Muscle of back (tissue), 3 donors: ENCODE measurements at regions not wholly inside any gene's neighbourhood (a gene's known extent, or its start where the extent isn't known, plus 50 kb on each side); places are given as distances from the start of the nearest gene placed in this dataset.

ENCODE experiments used
- DNase-seq, 3 donors: peaks; one replicate each; pipeline versions ENCODE4 v3.0.0 to v3.0.0-alpha.2; 2013

DNA sequence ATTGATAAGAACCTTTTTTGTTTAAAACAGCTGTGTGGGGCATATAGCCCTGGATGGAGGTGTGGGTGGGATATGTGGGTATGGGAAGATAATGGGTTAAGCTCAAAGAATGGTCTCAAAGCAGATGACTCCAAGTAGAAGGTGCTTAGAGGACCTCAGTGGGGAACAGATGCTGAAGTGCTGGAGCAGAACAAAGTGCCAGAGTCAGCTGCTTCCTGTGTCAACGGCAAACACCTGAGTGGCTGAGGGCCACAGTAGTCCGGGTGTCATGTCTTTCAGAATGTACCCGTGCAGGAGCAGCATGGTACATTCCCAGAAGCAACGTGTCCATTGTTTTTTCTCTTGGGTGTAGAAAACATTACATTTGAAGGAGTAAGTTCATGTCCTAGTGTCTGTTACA, 210.6 kb downstream of the CCNG2 start:
- DNase-seq, result no peak

GRCh38 chr4:77372375-77372774, 215.4 kb downstream of the CCNG2 start:
- DNase-seq, result no peak

DNA sequence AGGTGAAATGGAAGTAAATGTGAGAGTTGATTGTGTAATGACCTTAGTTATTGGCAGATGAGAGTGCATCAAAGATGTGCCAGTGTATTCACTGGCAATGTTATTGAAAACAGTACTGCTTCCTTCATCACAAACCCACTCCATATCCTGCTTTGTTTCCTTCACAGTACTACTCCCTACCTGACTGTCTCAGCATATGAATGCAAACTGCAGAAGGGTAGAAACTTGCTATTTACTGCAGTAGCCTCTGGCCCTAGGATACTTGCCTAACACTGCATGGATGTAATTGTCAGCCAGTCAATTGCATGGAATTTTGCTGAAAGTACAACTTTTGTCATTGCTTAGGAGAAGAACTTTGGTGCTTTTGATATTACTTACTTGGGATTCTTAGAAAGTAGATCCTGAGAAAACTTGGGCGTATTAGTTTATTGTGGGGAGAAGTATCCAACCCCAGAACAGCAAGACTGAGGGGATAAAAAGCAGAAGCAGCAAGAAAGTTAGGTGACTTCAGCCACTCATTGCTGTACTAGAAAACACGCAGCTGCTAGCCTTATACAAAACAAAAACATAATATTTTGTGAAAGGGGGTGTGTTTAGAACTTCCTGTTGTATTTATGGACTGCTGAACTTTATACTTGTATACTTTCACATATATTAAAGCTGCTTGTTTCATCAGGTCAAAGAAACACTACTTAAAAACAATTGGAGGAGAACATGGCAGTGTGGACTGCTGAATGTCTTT, 219.0 kb downstream of the CCNG2 start:
- DNase-seq, result no peak

- no peak for DNase-seq
Measured at GRCh38 chr4:77376788-77377460, 219.9 kb downstream of the CCNG2 start.

GRCh38 chr4:77384094-77384493, 221.5 kb upstream of the CXCL13 start:
- no peak for DNase-seq

- DNase-seq, result peak; percentile 62 to 85 (median 74)
Measured at GRCh38 chr4:77385124-77385969, 220.3 kb upstream of the CXCL13 start.

- no peak for DNase-seq
Measured at GRCh38 chr4:77393996-77394395, 211.6 kb upstream of the CXCL13 start.

- no peak for DNase-seq
Measured at GRCh38 chr4:77395481-77395880, 210.1 kb upstream of the CXCL13 start.

DNA sequence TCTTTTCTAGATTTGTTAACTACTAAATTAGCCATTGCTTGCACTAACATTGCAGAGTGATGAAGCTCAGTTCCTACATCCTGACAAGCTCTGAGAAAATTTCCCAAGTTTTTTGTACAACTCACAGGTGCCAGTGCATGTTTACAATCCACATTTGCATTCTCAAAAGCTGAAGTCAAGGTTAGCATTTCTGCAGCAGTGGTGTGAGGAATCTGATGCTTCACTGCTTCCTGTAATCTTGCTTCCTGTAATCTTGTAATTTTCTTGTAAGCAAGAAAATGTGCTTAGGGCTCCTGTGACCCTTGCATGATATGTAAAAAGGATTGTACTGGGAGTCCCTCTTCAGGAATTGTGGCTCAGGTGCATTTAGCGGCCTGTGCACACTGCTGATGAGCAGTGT, 207.4 kb upstream of the CXCL13 start:
- DNase-seq, result no peak

GRCh38 chr4:77399831-77400230, 205.8 kb upstream of the CXCL13 start:
- no peak for DNase-seq

DNA sequence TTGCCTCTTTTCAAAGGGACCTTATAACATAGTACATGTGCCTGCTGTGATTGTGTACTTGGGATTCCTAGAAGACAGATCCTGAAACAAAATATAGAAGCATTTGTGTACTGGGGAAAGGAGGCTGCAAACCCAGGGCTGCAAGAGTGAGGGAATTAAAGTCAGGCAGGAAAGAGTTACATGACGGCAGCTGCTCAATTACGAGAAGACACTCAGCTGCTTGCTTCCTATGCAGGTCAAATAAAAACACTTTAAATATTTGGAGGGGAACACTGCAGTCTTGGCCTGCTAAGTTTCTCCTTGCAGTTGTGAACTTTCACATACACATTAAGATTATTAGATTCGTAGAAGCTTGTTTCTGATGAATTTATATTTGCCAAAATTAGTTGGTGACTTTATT, 191.9 kb upstream of the CXCL13 start:
- DNase-seq, result peak in 2 of 3 donors; percentile 12 to 29

DNA sequence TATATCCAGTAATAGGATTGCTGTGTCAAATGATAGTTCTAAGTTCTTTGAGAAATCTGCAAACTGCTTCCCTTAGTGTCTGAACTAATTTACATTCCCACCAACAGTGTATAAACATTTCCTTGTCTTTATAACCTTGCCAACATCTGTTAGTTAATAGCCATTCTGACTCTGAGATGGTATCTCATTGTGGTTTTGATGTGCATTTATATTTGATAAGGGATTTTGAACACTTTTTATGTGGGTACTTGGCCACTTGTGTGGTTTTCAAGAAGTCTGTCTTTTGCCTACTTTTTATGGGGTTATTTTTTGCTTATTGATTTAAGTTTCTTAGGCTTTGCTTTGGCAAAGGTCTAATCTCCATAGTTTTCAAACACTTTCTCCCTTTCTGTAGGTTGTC, 189.9 kb upstream of the CXCL13 start:
- DNase-seq, result no peak

DNA sequence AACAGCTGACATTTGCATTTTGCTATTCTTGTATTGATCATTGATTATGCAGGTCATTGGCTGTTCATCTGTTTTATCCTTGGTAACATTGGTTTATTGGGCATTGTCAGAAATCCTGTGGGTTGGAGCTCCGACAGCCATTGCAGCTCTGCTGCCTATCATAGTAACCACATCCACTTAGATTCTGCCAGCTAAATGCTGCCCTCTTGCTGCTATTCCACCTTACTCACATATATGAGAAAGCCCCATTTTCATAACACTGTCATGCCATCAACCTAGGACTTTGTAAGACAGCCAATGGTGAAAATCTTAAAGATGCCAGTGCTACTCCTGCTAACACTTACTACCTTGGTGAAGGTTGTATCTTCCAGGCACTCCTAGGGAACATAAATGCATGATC, 187.3 kb upstream of the CXCL13 start:
- peak in 1 of 3 donors; percentile 7 for DNase-seq

DNA sequence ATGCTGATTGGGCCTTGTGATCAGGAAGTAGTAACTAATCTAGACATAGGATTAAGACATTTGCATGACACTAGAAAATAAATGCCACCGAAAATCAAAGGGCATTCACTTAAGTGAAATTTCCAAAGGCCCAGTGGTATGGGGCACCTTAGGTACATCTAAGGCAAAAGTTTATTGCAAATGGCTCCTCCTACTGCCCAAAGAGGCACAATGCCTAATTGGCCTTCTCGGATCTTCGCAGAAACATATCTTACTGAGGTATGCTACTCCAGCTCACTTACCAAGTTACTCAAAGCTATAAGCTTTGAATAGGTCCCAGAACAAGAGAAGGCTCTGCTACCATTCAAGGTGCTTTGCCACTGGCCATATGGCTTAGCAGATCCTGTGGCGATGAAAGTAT, 174.8 kb upstream of the CXCL13 start:
- no peak for DNase-seq

- peak in 2 of 3 donors; percentile 7 to 35 for DNase-seq
Measured at GRCh38 chr4:77431546-77431945, 174.1 kb upstream of the CXCL13 start.

DNA sequence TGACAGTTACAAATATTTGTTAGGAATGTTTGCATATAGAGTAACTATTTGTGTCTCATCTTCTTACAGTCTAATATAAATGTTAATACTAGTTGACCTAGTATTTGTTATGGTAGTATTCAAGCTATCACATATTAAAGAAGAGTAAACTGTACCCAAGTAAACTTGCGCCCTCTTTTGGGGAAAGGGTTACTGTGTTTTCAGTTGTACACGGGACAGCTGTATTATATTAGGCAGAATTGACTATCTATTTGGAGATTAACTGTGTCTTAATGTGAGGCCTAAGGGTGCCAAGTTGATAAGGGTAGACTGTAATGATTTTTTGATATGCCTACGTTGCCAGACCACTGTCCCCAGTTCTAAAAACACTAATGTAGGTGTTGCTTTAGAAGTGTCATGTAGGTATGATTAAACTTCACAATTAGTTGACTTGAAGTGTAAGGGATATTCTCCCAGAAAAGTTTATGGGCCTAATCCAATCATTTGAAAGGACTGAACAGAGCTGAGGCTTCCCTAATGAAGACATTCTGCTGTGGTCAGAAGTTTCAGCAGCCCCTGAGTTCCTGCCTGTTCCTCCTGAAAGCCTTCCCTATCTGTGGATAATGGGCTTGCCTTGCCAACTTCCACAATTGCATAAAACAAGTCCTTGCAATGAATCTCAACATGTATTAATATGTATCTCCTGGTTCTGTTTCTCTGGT, 172.8 kb upstream of the CXCL13 start:
- peak in 1 of 3 donors; percentile 16 for DNase-seq

DNA sequence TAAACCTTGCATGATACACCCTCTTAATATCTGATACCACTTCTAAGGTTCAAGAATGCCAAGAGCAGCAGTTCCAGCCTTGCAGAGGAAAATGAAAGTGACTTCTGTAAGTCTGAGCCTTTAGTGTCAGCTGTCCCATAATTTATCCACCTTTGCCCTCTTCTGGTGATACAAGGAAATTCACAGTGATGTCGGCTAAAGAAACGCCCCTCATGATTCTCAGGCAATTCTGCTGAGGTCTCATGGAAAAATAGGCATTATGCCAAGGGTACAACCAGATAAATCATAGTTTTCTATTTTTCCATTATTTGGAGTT, 172.2 kb upstream of the CXCL13 start:
- peak; percentile 49 to 75 (median 51) for DNase-seq

- peak in 1 of 3 donors; percentile 7 for DNase-seq
Measured at GRCh38 chr4:77434299-77435092, 171.1 kb upstream of the CXCL13 start.

- no peak for DNase-seq
Measured at GRCh38 chr4:77437079-77437478, 168.5 kb upstream of the CXCL13 start.

DNA sequence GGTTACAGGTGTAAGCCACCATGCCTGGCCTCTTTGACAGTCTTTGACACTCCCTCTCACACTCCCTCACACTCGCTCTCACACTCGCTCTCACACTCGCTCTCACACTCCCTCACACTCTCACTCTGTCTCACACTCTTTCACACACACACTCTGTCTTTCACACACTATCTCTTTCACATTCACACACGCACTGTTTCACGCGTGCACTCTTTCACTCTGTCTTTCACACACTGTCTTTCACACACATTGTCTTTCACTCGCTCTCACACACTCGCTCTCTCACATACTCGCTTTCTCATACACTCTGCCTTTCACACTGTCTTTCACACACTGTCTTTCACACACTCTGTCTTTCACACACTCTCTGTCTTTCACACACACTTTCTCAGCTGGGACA, 167.1 kb upstream of the CXCL13 start:
- DNase-seq, result no peak

- DNase-seq, result peak in 2 of 3 donors; percentile 20 to 56
Measured at GRCh38 chr4:77443941-77444340, 161.7 kb upstream of the CXCL13 start.
